OCI-LY7 (cell line): ENCODE measurements at regions not wholly inside any gene's neighbourhood (a gene's known extent, or its start where the extent isn't known, plus 50 kb on each side); places are given as distances from the start of the nearest gene placed in this dataset.

Experiments
- EZH2phosphoT487 ChIP-seq: fragments of 200-600 bp; sonication (generic); IDR thresholded peaks from 2 replicates; pipeline ENCODE4 v1.6.1; 2018; ENCODE audit warnings: low read depth, borderline replicate concordance, mild to moderate bottlenecking, mixed run types, antibody characterized with exemption, low read length, moderate library complexity, mixed read lengths
- TF ChIP-seq, protein P1 (sequence below): fragments of 200-600 bp; sonication (generic); conservative IDR thresholded peaks from 2 replicates; pipeline ENCODE4 v1.5.1; 2014; ENCODE audit warnings: mild to moderate bottlenecking, antibody characterized with exemption, low read length, moderate library complexity, mixed read lengths

- TF ChIP-seq, protein P1, sequence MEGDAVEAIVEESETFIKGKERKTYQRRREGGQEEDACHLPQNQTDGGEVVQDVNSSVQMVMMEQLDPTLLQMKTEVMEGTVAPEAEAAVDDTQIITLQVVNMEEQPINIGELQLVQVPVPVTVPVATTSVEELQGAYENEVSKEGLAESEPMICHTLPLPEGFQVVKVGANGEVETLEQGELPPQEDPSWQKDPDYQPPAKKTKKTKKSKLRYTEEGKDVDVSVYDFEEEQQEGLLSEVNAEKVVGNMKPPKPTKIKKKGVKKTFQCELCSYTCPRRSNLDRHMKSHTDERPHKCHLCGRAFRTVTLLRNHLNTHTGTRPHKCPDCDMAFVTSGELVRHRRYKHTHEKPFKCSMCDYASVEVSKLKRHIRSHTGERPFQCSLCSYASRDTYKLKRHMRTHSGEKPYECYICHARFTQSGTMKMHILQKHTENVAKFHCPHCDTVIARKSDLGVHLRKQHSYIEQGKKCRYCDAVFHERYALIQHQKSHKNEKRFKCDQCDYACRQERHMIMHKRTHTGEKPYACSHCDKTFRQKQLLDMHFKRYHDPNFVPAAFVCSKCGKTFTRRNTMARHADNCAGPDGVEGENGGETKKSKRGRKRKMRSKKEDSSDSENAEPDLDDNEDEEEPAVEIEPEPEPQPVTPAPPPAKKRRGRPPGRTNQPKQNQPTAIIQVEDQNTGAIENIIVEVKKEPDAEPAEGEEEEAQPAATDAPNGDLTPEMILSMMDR: no peak
- no peak for TF ChIP-seq EZH2phosphoT487
Measured at GRCh38 chr2:138356178-138356577, 145.4 kb upstream of the SPOPL start.
